ENCODE measurements at regions not wholly inside any gene's neighbourhood (a gene's known extent, or its start where the extent isn't known, plus 50 kb on each side); places are given as distances from the start of the nearest gene placed in this dataset.

DNA sequence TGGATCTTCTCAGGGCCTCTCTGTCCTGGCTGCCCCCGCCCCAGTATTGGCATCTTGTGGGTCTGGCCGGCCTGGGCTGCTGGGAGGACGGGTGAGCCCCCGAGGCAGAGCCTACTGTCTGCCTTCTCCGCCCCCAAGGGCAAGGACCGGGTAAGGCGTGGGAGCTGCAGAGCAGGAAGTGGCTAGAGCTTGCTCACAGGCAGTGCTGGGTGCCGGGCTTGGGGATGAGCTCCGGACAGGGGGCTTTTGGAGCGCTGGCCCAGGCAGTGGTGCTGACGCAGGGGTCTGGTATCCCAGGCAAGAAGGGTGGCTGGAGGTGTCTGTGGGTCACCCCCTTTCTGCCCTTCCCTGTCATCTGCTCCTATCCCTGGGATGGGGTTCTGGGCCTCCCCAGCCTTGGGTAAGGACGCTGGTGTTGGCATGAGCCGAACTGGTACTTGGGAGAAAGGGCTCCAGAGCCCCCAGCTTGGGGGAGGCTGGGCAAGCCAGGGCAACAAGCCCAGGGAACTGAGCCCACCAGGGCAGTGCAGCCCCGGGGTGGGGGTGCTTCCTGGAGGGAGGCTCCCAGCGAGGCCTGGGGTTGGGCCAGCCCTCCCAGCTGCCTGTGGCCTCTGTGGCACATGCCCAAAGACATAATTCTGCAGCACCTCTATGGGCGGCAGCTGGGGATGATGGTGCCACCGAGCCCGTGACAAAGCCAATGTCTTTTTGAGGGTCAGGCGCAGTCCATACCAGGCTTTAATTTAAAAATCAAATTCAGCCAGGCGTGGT, 126.3 kb downstream of the KIF26A start (continued):
- TF ChIP-seq, protein P1, sequence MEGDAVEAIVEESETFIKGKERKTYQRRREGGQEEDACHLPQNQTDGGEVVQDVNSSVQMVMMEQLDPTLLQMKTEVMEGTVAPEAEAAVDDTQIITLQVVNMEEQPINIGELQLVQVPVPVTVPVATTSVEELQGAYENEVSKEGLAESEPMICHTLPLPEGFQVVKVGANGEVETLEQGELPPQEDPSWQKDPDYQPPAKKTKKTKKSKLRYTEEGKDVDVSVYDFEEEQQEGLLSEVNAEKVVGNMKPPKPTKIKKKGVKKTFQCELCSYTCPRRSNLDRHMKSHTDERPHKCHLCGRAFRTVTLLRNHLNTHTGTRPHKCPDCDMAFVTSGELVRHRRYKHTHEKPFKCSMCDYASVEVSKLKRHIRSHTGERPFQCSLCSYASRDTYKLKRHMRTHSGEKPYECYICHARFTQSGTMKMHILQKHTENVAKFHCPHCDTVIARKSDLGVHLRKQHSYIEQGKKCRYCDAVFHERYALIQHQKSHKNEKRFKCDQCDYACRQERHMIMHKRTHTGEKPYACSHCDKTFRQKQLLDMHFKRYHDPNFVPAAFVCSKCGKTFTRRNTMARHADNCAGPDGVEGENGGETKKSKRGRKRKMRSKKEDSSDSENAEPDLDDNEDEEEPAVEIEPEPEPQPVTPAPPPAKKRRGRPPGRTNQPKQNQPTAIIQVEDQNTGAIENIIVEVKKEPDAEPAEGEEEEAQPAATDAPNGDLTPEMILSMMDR (conservative IDR thresholded peaks at IDR 0.05; ENCODE audit: low read depth in 2 of 2), result no peak
- TF ChIP-seq JUNB (IDR thresholded peaks at IDR 0.05; ENCODE audit: unreplicated experiment) (no peak), CREB1 (CRISPR knock-in tag; IDR thresholded peaks at IDR 0.05; ENCODE audit: low read depth) (no peak), EZH2phosphoT487 (IDR thresholded peaks at IDR 0.05; ENCODE audit: unreplicated experiment) (no peak)

DNA sequence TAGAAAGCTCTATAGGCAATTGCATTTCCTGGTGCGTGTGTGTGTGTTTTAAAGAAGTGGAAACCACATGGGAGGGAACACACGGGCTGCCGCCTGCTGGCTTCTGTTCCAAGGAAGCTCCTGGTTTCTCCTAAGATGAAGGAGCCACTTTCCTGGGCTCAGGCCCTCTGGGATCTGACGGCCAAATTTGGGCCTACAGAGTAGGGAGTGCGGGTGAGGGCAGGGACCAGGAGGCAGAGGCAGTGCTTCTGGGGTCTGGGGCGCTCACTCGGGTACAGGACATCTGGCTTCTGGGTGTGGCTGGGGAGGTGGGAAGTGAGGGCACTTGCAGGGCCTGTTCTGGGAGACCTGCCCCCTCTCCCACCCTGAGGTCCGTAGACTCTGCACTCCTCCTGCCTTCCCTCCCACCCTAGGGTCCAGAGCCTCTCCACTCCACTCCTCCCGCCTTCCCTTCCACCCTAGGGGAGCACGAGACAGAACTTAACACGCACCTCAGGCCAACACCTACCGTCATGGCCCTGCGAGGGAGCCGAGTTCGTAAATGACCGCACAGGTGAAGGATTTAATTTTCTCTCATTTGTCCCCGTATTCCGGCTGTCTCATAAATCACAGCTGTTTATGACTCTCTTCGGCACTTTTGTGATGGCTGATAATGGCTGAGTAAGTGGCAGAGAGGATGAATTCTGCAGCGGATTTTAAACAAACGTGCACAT, 127.7 kb downstream of the KIF26A start:
- Mint-ChIP-seq H3K4me1 (peaks cover 15% of the 10 kb centered on the region), H3K36me3 (ENCODE audit: low read depth) (no peaks in the 10 kb centered on the region; the same call in 2 of the 3 replicates), H3K27me3 (ENCODE audit: insufficient read depth, low read depth, poor library complexity) (peaks cover 13% of the 10 kb centered on the region), H3K4me3 (no peak overlapping the region), H3K27ac (peak overlapping the region; percentile 74; the same call in 1 of the 2 replicates), H3K9me3 (peaks cover 4% of the 10 kb centered on the region; the same call in 1 of the 3 replicates)
- H3F3A ChIP-seq (replicated peaks; ENCODE audit: low read depth), result no peaks in the 10 kb centered on the region
- H3K4me3 ChIP-seq, result no peak overlapping the region
- ATAC-seq, result no peak
- H2AFZ ChIP-seq, result peak overlapping the region; percentile 69; the same call in 1 of the 2 replicates
- no peaks in the 10 kb centered on the region for H3K27me3 ChIP-seq (ENCODE audit: insufficient read depth)
- DNase-seq (ENCODE audit: low spot score), result no peak
- H3K4me1 ChIP-seq (ENCODE audit: insufficient read depth), result no peaks in the 10 kb centered on the region
- H4K20me1 ChIP-seq (replicated peaks; ENCODE audit: insufficient read depth), result no peaks in the 10 kb centered on the region
- H3K9me2 ChIP-seq (ENCODE audit: insufficient read depth), result no peaks in the 10 kb centered on the region
- no peak overlapping the region for H3K27ac ChIP-seq (ENCODE audit: low read depth)
- no peaks in the 10 kb centered on the region for H3K79me2 ChIP-seq (replicated peaks; ENCODE audit: insufficient read depth)
- no peak overlapping the region for H3K4me2 ChIP-seq
- no peaks in the 10 kb centered on the region for H3K36me3 ChIP-seq (ENCODE audit: insufficient read depth)
- TF ChIP-seq POLR2AphosphoS5 (IDR thresholded peaks at IDR 0.05; ENCODE audit: low read depth) (no peak), ZNF331 (CRISPR knock-in tag; IDR thresholded peaks at IDR 0.05; ENCODE audit: low read depth) (no peak), EZH2phosphoT487 (IDR thresholded peaks at IDR 0.05; ENCODE audit: unreplicated experiment) (no peak), CREB1 (CRISPR knock-in tag; IDR thresholded peaks at IDR 0.05; ENCODE audit: low read depth) (no peak)
- TF ChIP-seq, protein P1 (conservative IDR thresholded peaks at IDR 0.05; ENCODE audit: low read depth in 2 of 2), result no peak
- TF ChIP-seq, protein P2, sequence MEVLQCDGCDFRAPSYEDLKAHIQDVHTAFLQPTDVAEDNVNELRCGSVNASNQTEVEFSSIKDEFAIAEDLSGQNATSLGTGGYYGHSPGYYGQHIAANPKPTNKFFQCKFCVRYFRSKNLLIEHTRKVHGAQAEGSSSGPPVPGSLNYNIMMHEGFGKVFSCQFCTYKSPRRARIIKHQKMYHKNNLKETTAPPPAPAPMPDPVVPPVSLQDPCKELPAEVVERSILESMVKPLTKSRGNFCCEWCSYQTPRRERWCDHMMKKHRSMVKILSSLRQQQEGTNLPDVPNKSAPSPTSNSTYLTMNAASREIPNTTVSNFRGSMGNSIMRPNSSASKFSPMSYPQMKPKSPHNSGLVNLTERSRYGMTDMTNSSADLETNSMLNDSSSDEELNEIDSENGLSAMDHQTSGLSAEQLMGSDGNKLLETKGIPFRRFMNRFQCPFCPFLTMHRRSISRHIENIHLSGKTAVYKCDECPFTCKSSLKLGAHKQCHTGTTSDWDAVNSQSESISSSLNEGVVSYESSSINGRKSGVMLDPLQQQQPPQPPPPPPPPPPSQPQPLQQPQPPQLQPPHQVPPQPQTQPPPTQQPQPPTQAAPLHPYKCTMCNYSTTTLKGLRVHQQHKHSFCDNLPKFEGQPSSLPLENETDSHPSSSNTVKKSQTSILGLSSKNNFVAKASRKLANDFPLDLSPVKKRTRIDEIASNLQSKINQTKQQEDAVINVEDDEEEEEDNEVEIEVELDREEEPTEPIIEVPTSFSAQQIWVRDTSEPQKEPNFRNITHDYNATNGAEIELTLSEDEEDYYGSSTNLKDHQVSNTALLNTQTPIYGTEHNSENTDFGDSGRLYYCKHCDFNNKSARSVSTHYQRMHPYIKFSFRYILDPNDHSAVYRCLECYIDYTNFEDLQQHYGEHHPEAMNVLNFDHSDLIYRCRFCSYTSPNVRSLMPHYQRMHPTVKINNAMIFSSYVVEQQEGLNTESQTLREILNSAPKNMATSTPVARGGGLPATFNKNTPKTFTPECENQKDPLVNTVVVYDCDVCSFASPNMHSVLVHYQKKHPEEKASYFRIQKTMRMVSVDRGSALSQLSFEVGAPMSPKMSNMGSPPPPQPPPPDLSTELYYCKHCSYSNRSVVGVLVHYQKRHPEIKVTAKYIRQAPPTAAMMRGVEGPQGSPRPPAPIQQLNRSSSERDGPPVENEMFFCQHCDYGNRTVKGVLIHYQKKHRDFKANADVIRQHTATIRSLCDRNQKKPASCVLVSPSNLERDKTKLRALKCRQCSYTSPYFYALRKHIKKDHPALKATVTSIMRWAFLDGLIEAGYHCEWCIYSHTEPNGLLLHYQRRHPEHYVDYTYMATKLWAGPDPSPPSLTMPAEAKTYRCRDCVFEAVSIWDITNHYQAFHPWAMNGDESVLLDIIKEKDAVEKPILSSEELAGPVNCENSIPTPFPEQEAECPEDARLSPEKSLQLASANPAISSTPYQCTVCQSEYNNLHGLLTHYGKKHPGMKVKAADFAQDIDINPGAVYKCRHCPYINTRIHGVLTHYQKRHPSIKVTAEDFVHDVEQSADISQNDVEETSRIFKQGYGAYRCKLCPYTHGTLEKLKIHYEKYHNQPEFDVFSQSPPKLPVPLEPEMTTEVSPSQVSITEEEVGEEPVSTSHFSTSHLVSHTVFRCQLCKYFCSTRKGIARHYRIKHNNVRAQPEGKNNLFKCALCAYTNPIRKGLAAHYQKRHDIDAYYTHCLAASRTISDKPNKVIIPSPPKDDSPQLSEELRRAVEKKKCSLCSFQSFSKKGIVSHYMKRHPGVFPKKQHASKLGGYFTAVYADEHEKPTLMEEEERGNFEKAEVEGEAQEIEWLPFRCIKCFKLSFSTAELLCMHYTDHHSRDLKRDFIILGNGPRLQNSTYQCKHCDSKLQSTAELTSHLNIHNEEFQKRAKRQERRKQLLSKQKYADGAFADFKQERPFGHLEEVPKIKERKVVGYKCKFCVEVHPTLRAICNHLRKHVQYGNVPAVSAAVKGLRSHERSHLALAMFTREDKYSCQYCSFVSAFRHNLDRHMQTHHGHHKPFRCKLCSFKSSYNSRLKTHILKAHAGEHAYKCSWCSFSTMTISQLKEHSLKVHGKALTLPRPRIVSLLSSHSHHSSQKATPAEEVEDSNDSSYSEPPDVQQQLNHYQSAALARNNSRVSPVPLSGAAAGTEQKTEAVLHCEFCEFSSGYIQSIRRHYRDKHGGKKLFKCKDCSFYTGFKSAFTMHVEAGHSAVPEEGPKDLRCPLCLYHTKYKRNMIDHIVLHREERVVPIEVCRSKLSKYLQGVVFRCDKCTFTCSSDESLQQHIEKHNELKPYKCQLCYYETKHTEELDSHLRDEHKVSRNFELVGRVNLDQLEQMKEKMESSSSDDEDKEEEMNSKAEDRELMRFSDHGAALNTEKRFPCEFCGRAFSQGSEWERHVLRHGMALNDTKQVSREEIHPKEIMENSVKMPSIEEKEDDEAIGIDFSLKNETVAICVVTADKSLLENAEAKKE (CRISPR knock-in tag; IDR thresholded peaks at IDR 0.05), result no peak
- TF ChIP-seq, protein P3, sequence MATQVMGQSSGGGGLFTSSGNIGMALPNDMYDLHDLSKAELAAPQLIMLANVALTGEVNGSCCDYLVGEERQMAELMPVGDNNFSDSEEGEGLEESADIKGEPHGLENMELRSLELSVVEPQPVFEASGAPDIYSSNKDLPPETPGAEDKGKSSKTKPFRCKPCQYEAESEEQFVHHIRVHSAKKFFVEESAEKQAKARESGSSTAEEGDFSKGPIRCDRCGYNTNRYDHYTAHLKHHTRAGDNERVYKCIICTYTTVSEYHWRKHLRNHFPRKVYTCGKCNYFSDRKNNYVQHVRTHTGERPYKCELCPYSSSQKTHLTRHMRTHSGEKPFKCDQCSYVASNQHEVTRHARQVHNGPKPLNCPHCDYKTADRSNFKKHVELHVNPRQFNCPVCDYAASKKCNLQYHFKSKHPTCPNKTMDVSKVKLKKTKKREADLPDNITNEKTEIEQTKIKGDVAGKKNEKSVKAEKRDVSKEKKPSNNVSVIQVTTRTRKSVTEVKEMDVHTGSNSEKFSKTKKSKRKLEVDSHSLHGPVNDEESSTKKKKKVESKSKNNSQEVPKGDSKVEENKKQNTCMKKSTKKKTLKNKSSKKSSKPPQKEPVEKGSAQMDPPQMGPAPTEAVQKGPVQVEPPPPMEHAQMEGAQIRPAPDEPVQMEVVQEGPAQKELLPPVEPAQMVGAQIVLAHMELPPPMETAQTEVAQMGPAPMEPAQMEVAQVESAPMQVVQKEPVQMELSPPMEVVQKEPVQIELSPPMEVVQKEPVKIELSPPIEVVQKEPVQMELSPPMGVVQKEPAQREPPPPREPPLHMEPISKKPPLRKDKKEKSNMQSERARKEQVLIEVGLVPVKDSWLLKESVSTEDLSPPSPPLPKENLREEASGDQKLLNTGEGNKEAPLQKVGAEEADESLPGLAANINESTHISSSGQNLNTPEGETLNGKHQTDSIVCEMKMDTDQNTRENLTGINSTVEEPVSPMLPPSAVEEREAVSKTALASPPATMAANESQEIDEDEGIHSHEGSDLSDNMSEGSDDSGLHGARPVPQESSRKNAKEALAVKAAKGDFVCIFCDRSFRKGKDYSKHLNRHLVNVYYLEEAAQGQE (IDR thresholded peaks at IDR 0.05; ENCODE audit: unreplicated experiment), result no peak

All from GM23338 (cell line).